ENCODE measurements at regions not wholly inside any gene's neighbourhood (a gene's known extent, or its start where the extent isn't known, plus 50 kb on each side); places are given as distances from the start of the nearest gene placed in this dataset.

GRCh38 chr2:228599781-228600180, 418.3 kb upstream of the SPHKAP start:
- Histone ChIP-seq H2AFZ (ENCODE audit: low read length) (no peak overlapping the region), H3K4me1 (ENCODE audit: insufficient read depth, low read length) (no peaks in the 10 kb centered on the region), H4K20me1 (ENCODE audit: insufficient read depth, low read length) (no peaks in the 10 kb centered on the region), H3K27ac (ENCODE audit: extremely low read length, insufficient read depth, low read length) (no peak overlapping the region), H3K36me3 (replicated peaks in 1 of 2; ENCODE audit: control insufficient read depth in 1 of 2, insufficient read depth in 2 of 2, low read length in 2 of 2) (no peaks in the 10 kb centered on the region), H3K27me3 (ENCODE audit: control insufficient read depth in 1 of 2, insufficient read depth in 2 of 2, low read length in 2 of 2) (no peaks in the 10 kb centered on the region), H3K4me3 (replicated peaks in 1 of 3; ENCODE audit: insufficient read depth in 1 of 3, low read depth in 2 of 3, low read length in 3 of 3) (no peak overlapping the region), H3K4me2 (ENCODE audit: low read depth, low read length) (no peak overlapping the region), H3K9ac (ENCODE audit: insufficient read depth, low read depth, low read length) (no peak overlapping the region), H3K9me3 (ENCODE audit: low read length) (peaks cover 89% of the 10 kb centered on the region), H3K79me2 (ENCODE audit: insufficient read depth, low read length) (no peaks in the 10 kb centered on the region)
- ATAC-seq (no peak), DNase-seq (ENCODE audit: low spot score) (no peak), FAIRE-seq (no peak)
- 12% methylated on average over 1 of the region's 1 CpG for WGBS (ENCODE audit: low lambda C conversion rate)
- in situ Hi-C loops (cut with HindIII; ENCODE audit: extremely low pct_ligation_motif_present, low pct_unique_long_range_greater_than_20kb) (no loop called here), intact Hi-C loops (cut with micrococcal nuclease; ENCODE audit: unreplicated experiment) (no loop called here)
- ChIA-PET POLR2A (no interaction called here), CTCF (ENCODE audit: low intra/inter-chr PET ratio, low total read pairs) (no interaction called here)
- no peak for TF ChIP-seq ARNT2 (CRISPR knock-in tag; IDR thresholded peaks at IDR 0.05; ENCODE audit: low read depth)
- TF ChIP-seq EZH2 (conservative IDR thresholded peaks at IDR 0.05; ENCODE audit: low read depth, low read length), result no peak
- no peak for TF ChIP-seq CC2D1A (CRISPR knock-in tag; IDR thresholded peaks at IDR 0.05)
- no peak for TF ChIP-seq RBM39 (IDR thresholded peaks at IDR 0.05; ENCODE audit: low read depth, low read length, poor library complexity, severe bottlenecking)
- TF ChIP-seq PATZ1 (CRISPR knock-in tag; IDR thresholded peaks at IDR 0.05), result no peak
- no peak for TF ChIP-seq ZNF564 (CRISPR knock-in tag; IDR thresholded peaks at IDR 0.05)
- no peak for TF ChIP-seq PBX3 (CRISPR knock-in tag; IDR thresholded peaks at IDR 0.05; ENCODE audit: borderline replicate concordance)
- no peak for TF ChIP-seq ZNF75D (CRISPR knock-in tag; IDR thresholded peaks at IDR 0.05; ENCODE audit: borderline replicate concordance)
- TF ChIP-seq ZFP91 (CRISPR knock-in tag; IDR thresholded peaks at IDR 0.05; ENCODE audit: borderline replicate concordance), result no peak
- TF ChIP-seq NFRKB (IDR thresholded peaks at IDR 0.05), result no peak
- no peak for TF ChIP-seq XBP1 (CRISPR knock-in tag; IDR thresholded peaks at IDR 0.05)
- TF ChIP-seq AGO1 (IDR thresholded peaks at IDR 0.05; ENCODE audit: low read depth, low read length, poor library complexity, severe bottlenecking), result no peak
- TF ChIP-seq ZSCAN29 (CRISPR knock-in tag; conservative IDR thresholded peaks at IDR 0.05), result no peak
- no peak for TF ChIP-seq ETV5 (CRISPR knock-in tag; IDR thresholded peaks at IDR 0.05; ENCODE audit: borderline replicate concordance)
- TF ChIP-seq RFXANK (CRISPR knock-in tag; IDR thresholded peaks at IDR 0.05), result no peak
- TF ChIP-seq ZNF644 (CRISPR knock-in tag; IDR thresholded peaks at IDR 0.05; ENCODE audit: low read depth), result no peak
- no peak for TF ChIP-seq ZFP36L2 (CRISPR knock-in tag; IDR thresholded peaks at IDR 0.05)
- no peak for TF ChIP-seq ZNF678 (CRISPR knock-in tag; IDR thresholded peaks at IDR 0.05)
- no peak for TF ChIP-seq HIC2 (CRISPR knock-in tag; IDR thresholded peaks at IDR 0.05; ENCODE audit: low read depth)
- BruUV-seq (replicated peaks), result no TSS peak

Measured in HepG2 (cell line).